Left lung (tissue), 4 donors: ENCODE measurements at regions not wholly inside any gene's neighbourhood (a gene's known extent, or its start where the extent isn't known, plus 50 kb on each side); places are given as distances from the start of the nearest gene placed in this dataset.

Experiments
- ATAC-seq: fragments of 200-7000 bp; cut with Tn5 transposase; one replicate; pipeline ENCODE4 v1.9.1; 2020; ENCODE audit warnings: moderate library complexity
- DNase-seq, 4 donors: peaks; one replicate each; pipeline ENCODE4 v3.0.0-alpha.2; 2013 to 2020
- H3K27ac ChIP-seq, 2 donors: fragments of 200-600 bp; sonication (generic) in 1 of 2; one replicate each; pipeline versions ENCODE4 v1.5.0 to v1.8.0; 2020 to 2021
- H3K27me3 ChIP-seq, 2 donors: fragments of 200-600 bp; sonication (generic) in 1 of 2; one replicate each; pipeline versions ENCODE4 v1.5.0 to v1.8.0; 2020 to 2021
- H3K36me3 ChIP-seq, 2 donors: fragments of 200-600 bp; sonication (generic) in 1 of 2; one replicate each; pipeline versions ENCODE4 v1.5.0 to v1.8.0; 2020 to 2021
- H3K4me1 ChIP-seq, 2 donors: fragments of 200-600 bp; one replicate each; pipeline ENCODE4 v1.8.0; 2021
- H3K4me3 ChIP-seq, 2 donors: fragments of 200-600 bp; sonication (generic) in 1 of 2; one replicate each; pipeline versions ENCODE4 v1.5.0 to v1.8.0; 2020 to 2021; ENCODE audit warnings: mild to moderate bottlenecking in 1 of 2
- H3K9me3 ChIP-seq, 2 donors: fragments of 200-600 bp; sonication (generic) in 1 of 2; one replicate each; pipeline versions ENCODE4 v1.5.0 to v1.8.0; 2020 to 2021
- intact Hi-C, 2 donors: fragments of 100-400 bp; cut with DNase I; formaldehyde crosslinking; loops; one replicate each; pipeline versions ENCODE4 v1.11.2 to v1.14.2; 2022
- TF ChIP-seq, protein P1 (sequence below), 2 donors: fragments of 200-600 bp; sonication (generic) in 1 of 2; IDR thresholded peaks; one replicate each; pipeline versions ENCODE4 v1.5.0 to v1.8.0; 2021; ENCODE audit warnings: antibody characterized with exemption in 2 of 2
- donor health status: DM: no; HTN: yes; CAD: no.
- donor health status: DM: no; HTN: no; CAD: no.

DNA sequence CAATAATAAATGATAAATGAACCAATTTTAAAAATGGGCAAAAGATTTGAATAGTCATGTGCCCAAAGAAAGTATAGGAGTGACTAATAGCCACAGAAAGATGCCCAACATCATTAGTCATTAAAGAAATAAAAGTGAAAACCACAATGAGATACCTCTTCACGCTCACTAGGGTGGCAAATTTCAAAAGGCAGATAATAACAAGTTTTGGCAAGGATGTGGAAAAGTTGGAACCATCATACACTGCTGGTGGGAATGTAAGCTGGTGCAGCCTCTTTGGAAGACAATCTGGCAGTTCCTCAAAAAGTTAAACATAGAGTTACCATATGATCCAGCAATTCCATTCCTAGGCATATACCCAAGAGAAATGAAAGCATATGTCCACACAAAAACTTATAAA, 1819.8 kb downstream of the MAT2B start:
- Histone ChIP-seq H3K27me3 (no peaks in the 10 kb centered on the region), H3K4me3 (no peak overlapping the region), H3K4me1 (no peaks in the 10 kb centered on the region), H3K9me3 (no peaks in the 10 kb centered on the region), H3K36me3 (no peaks in the 10 kb centered on the region), H3K27ac (no peak overlapping the region)
- DNase-seq = no peak
- intact Hi-C loops = no loop called here
- TF ChIP-seq, protein P1, sequence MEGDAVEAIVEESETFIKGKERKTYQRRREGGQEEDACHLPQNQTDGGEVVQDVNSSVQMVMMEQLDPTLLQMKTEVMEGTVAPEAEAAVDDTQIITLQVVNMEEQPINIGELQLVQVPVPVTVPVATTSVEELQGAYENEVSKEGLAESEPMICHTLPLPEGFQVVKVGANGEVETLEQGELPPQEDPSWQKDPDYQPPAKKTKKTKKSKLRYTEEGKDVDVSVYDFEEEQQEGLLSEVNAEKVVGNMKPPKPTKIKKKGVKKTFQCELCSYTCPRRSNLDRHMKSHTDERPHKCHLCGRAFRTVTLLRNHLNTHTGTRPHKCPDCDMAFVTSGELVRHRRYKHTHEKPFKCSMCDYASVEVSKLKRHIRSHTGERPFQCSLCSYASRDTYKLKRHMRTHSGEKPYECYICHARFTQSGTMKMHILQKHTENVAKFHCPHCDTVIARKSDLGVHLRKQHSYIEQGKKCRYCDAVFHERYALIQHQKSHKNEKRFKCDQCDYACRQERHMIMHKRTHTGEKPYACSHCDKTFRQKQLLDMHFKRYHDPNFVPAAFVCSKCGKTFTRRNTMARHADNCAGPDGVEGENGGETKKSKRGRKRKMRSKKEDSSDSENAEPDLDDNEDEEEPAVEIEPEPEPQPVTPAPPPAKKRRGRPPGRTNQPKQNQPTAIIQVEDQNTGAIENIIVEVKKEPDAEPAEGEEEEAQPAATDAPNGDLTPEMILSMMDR (IDR thresholded peaks at IDR 0.05) = no peak
- no peak for ATAC-seq

DNA sequence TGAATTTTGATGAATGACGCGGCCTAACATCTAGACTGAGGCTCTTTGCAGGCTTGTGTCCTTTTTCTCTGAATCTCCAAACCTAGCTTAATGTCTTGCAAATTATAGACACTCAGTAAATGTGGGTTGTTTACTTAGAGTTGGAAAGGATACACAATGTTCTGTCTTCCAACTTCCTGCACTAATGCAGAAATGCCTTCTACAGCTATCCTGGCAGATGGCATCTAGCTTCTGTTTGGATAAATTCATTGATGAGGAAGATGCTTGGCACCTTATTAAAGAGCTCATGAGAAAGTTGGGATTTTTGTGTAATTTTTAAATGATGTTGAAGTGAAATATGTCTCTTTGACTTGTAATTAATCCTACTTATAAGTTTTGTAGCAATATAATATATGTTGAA, 1822.2 kb downstream of the MAT2B start:
- H3K27ac ChIP-seq = no peak overlapping the region
- intact Hi-C loops = no loop called here
- H3K36me3 ChIP-seq = no peaks in the 10 kb centered on the region
- no peaks in the 10 kb centered on the region for H3K4me1 ChIP-seq
- TF ChIP-seq, protein P1 (IDR thresholded peaks at IDR 0.05) = no peak
- H3K4me3 ChIP-seq = no peak overlapping the region
- ATAC-seq (no peak), DNase-seq (no peak)
- no peaks in the 10 kb centered on the region for H3K9me3 ChIP-seq
- no peaks in the 10 kb centered on the region for H3K27me3 ChIP-seq

- ATAC-seq = no peak
- DNase-seq = no peak
- TF ChIP-seq, protein P1 (IDR thresholded peaks at IDR 0.05) = no peak
Measured at GRCh38 chr5:165328846-165329245, 1823.4 kb downstream of the MAT2B start.

GRCh38 chr5:165333623-165334022, 1828.2 kb downstream of the MAT2B start:
- no peaks in the 10 kb centered on the region for H3K9me3 ChIP-seq
- H3K27me3 ChIP-seq = no peaks in the 10 kb centered on the region
- intact Hi-C loops = no loop called here
- H3K27ac ChIP-seq = no peak overlapping the region
- no peaks in the 10 kb centered on the region for H3K4me1 ChIP-seq
- TF ChIP-seq, protein P1 (IDR thresholded peaks at IDR 0.05) = no peak
- H3K36me3 ChIP-seq = no peaks in the 10 kb centered on the region
- ATAC-seq (no peak), DNase-seq (no peak)
- H3K4me3 ChIP-seq = no peak overlapping the region

More at GRCh38 chr5:165328846-165329245, 1823.4 kb downstream of the MAT2B start:
- H3K9me3 ChIP-seq = no peaks in the 10 kb centered on the region
- no peaks in the 10 kb centered on the region for H3K27me3 ChIP-seq
- H3K4me3 ChIP-seq = no peak overlapping the region
- intact Hi-C loops = no loop called here
- no peak overlapping the region for H3K27ac ChIP-seq
- no peaks in the 10 kb centered on the region for H3K4me1 ChIP-seq
- no peaks in the 10 kb centered on the region for H3K36me3 ChIP-seq

- no peaks in the 10 kb centered on the region for H3K4me1 ChIP-seq
- intact Hi-C loops = no loop called here
- H3K4me3 ChIP-seq = no peak overlapping the region
- H3K27me3 ChIP-seq = no peaks in the 10 kb centered on the region
- H3K9me3 ChIP-seq = no peaks in the 10 kb centered on the region
- DNase-seq (no peak), ATAC-seq (no peak)
- no peak overlapping the region for H3K27ac ChIP-seq
- TF ChIP-seq, protein P1 (IDR thresholded peaks at IDR 0.05) = no peak
- H3K36me3 ChIP-seq = no peaks in the 10 kb centered on the region
Measured at GRCh38 chr5:165334201-165334600, 1828.8 kb downstream of the MAT2B start.
